ENCODE measurements at regions not wholly inside any gene's neighbourhood (a gene's known extent, or its start where the extent isn't known, plus 50 kb on each side); places are given as distances from the start of the nearest gene placed in this dataset.

GRCh38 chr12:76622351-76622750, 62.8 kb upstream of the OSBPL8 start:
- Histone ChIP-seq H3K4me3 (no peak overlapping the region), H3K27me3 (no peaks in the 10 kb centered on the region), H3K4me1 (peaks cover 0 to 7% (median 4%) of the 10 kb centered on the region in 12 donors), H3K36me3 (no peaks in the 10 kb centered on the region), H3K27ac (no peak overlapping the region), H3K9me3 (no peaks in the 10 kb centered on the region)
- WGBS, 4 donors: 66 to 70% (median 68%) methylated on average over 5 of the region's 5 CpGs
- ATAC-seq (no peak), DNase-seq (no peak)
- intact Hi-C loops (cut with DNase I): loop anchor here in 8 of 10 donors (5.0 to 10.0 kb wide), 4 partner anchors 302 to 390 kb away; no protein-coding TSS in a partner anchor
- TF ChIP-seq POLR2A (IDR thresholded peaks at IDR 0.05) (no peak), CTCF (IDR thresholded peaks at IDR 0.05) (no peak)

GRCh38 chr12:76622915-76623314, 63.3 kb upstream of the OSBPL8 start:
- Histone ChIP-seq H3K9me3 (no peaks in the 10 kb centered on the region), H3K27me3 (no peaks in the 10 kb centered on the region), H3K4me3 (no peak overlapping the region), H3K4me1 (peaks cover 0 to 7% (median 4%) of the 10 kb centered on the region in 12 donors), H3K27ac (no peak overlapping the region), H3K36me3 (no peaks in the 10 kb centered on the region)
- DNase-seq (no peak), ATAC-seq (no peak)
- intact Hi-C loops (cut with DNase I): loop anchor here in 8 of 10 donors (5.0 to 10.0 kb wide), 4 partner anchors 302 to 389 kb away; no protein-coding TSS in a partner anchor
- TF ChIP-seq CTCF (IDR thresholded peaks at IDR 0.05): no peak
- no peak for TF ChIP-seq POLR2A (IDR thresholded peaks at IDR 0.05)

GRCh38 chr12:76623931-76624330, 64.4 kb upstream of the OSBPL8 start:
- H3K27ac ChIP-seq: no peak overlapping the region
- H3K27me3 ChIP-seq: no peaks in the 10 kb centered on the region
- no peaks in the 10 kb centered on the region for H3K9me3 ChIP-seq
- no peaks in the 10 kb centered on the region for H3K36me3 ChIP-seq
- 95 to 98% (median 97%) methylated on average over 2 of the region's 2 CpGs for WGBS, 4 donors
- TF ChIP-seq CTCF (IDR thresholded peaks at IDR 0.05) (no peak), POLR2A (IDR thresholded peaks at IDR 0.05) (no peak)
- DNase-seq (no peak), ATAC-seq (no peak)
- H3K4me3 ChIP-seq: no peak overlapping the region
- intact Hi-C loops (cut with DNase I): loop anchor here in 8 of 10 donors (5.0 to 10.0 kb wide), 4 partner anchors 301 to 388 kb away; no protein-coding TSS in a partner anchor
- H3K4me1 ChIP-seq: peaks cover 0 to 7% (median 4%) of the 10 kb centered on the region in 12 donors

- no peak for ATAC-seq
- H3K36me3 ChIP-seq: no peaks in the 10 kb centered on the region
- no peak overlapping the region for H3K27ac ChIP-seq
- DNase-seq: no peak
- 81 to 87% (median 83%) methylated on average over 4 of the region's 4 CpGs for WGBS, 4 donors
- H3K4me3 ChIP-seq: no peak overlapping the region
- H3K9me3 ChIP-seq: no peaks in the 10 kb centered on the region
- peaks cover 0 to 2% (median 0%) of the 10 kb centered on the region in 12 donors for H3K4me1 ChIP-seq
- intact Hi-C loops (cut with DNase I): loop anchor here in 2 of 10 donors (10.0 kb wide), 1 partner anchor 297 kb away; no protein-coding TSS in a partner anchor
- H3K27me3 ChIP-seq: no peaks in the 10 kb centered on the region
- TF ChIP-seq POLR2A (IDR thresholded peaks at IDR 0.05): no peak
- no peak for TF ChIP-seq CTCF (IDR thresholded peaks at IDR 0.05)
Measured at GRCh38 chr12:76627346-76628135, 68.0 kb upstream of the OSBPL8 start.
